Activated naive CD4-positive, alpha-beta T cell treated with anti-CD3 and anti-CD28 coated beads, Interleukin-2, amount 50 U/mL, for 16 hours (primary cell): ENCODE measurements at regions not wholly inside any gene's neighbourhood (a gene's known extent, or its start where the extent isn't known, plus 50 kb on each side); places are given as distances from the start of the nearest gene placed in this dataset.

Experiments
- DNase-seq: peaks from one replicate; pipeline ENCODE4 v3.0.0-alpha.2; 2020

DNA sequence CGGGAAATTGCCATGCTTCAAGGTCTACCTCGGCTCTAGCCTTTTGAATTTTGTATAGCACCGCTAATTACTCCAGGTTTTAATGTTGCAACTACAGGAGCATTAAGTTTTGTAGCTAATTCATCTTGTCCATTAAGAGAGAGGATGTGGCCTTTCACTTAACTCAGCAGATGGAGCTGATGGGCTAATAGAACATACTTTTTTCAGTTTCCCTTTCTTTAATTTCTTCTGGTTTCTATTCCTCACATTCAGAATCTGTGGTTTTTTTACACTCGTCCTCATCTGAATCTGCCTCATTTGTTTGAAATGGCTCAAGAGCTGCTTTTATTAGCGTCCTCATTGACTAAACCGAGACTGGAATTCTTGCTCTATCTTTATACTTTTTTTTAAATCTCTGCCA is 2085.7 kb upstream of the C9orf72 start:
- DNase-seq, result no peak

DNA sequence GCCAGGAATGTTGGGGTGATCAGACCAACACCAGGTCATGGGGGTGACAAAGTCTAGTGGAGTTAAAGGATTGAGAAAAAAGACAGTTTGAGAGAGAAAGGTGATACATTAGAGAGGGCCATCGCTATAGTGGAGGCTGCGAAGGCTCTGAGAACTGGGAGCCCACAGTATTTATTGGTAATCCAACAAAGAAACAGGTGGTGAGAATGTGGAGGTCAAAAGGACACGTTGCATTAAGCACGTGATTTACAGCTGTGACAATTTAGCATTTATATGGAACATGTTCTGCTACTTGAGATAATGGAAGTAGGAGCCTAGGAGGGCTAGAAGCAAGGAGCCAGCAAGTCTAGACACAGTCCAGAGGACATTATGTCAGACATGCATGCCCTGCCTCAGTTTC is 2086.5 kb upstream of the C9orf72 start:
- no peak for DNase-seq

DNA sequence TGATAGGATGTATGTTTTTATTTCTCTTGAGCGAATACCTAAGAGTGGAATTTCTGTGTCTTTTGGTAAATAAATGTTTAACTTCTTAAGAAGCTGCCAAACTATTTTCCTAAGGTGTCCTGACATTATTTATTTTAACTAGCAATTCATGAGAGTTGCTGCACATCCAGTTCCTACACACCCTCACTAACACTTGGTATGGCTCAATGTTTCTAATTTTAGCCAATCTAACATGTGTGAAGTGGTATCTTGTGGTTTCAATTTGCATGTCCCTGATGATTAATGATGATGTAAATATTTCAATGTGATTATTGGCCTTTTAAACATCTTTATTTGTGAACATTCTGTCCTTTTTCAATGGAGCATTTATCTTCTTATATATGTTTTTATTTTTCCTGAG is 2095.5 kb upstream of the C9orf72 start:
- DNase-seq, result no peak

DNA sequence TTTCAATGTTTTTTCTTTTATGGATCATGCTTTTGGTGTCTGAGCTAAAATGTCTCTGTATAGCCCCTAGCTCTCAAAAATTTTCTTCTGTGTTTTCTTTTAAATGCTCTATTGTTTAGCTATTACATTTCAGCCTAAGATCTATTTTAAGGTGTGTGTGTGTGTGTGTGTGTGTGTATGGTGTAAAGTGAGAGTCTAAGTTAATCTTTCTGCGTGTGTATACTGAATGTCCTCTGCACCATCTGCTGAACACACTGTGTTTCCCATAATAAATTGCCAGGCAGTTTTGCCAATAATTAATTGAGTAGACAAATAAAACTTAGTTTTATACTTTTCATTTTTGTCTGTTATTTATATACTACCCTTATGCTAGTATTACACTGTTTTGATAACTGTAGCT is 2096.3 kb upstream of the C9orf72 start:
- no peak for DNase-seq

DNA sequence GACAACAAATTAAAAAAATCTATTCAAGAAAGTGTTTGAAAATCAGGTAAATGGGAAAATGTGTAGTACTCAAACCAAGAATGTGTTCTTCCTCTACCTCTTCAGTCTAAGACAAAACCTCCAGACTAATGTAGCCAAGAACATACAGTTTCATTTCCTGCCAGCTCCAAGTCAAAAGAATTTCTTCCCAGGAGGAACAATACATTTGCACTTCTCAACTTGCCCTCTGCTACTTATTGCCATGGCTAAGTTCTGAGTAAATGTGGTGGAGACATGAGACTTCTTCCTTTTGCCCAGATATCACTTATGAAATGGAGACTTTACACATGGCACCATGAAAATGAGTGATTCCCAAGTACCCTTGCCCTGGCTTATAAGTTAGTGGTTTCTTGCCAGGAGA is 2112.2 kb upstream of the C9orf72 start:
- DNase-seq, result no peak

DNA sequence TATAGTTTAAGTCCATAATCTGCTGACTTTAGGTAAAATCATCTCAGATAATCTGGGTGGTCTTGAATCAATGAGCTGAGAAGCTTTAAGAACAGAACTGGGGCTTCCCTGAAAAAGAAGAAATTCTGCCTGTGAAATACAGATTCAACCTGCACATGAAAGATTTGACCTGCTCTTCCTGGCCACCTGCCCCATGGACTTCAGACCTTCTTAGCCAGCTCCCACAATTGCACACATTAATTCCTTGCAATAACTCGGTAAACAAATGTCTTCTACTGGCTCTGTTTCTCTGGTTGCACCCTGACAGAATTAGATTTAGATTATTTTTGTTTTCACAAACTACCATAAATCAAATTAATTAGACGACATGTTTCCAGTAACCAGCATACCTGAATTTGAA is 2117.9 kb upstream of the C9orf72 start:
- no peak for DNase-seq

DNA sequence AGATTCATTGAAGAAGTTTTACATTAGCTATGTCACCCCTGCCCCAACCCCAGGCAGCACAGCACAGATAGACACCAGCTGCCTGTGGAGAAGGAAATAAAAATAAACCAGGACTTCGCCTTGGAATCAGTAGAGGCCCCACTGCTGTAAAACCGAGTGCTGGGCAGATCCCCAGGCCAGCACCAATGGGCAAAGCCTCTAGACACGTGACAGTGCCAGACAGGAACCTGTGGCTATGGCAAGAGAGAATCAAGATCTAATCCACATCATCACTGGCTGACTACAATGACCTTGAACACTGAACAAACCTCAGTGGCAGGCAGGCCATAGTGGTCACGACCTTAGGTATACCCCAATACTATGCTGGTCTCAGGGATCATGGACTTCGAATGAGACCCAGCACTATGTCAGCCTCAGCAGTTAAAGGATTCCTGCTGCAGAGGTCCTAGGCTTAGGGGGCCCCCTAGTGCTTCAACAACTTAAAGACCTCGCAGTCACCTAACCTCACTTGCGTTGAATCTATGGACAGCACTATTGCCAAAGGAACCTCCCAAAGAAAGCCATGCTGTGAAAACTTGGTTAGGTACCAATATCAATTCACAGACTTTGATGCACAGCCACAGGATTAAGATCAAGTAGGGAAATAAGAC is 2118.6 kb upstream of the C9orf72 start:
- no peak for DNase-seq

DNA sequence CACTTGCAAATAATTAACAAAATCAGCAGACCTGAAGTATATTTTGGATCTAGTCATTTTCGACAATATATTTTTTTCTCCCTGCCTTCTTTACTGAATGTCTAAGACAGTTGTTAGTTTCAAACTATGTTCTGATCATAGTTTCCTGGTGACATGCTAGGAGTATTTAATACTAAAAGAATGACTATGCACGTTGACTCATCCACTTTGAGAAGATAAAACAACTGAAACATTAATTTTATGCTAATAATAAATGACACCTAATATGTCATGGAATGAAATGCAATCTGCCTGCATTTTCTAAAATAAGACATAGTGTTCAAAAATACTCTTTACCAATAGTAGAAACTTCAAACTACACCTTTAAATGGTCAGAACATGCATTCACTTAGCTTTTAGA is 2123.7 kb upstream of the C9orf72 start:
- DNase-seq, result no peak

DNA sequence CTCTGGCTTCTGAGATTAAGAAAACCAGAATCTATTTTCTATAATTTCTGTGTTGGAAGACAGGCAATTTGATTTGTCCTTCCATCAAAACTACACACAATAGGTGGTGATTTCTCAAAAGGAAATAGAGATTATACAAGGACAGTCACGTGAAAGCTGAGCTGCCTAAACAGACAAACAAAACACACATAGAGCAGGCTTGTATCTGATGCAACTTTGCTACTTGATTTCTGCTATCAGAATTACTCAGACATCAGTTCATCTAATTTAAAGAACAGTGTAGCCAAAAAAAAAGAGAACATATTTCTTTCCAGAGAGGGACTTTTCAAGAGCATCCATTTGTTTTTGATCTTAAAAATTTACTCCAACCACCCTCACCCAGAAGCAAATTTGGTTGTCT is 2128.3 kb upstream of the C9orf72 start:
- no peak for DNase-seq

DNA sequence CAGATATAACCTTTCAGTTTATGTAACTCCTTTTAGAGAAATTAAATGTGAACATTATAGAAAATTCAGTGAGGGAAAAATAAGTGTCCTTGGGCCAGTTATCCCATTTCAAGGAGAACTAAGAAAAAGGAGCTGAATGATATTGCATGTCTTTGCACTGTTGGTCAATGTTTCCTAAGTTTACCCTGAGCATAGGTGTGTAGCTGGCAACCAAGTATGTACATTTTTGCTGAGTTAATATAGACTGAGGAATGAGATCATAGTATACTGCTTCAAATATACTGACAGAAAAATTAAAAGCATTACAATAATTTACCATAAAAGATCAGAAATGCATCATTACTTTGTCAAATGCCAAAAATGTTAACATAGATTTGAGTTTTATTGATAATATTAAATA is 2128.7 kb upstream of the C9orf72 start:
- DNase-seq, result no peak

DNA sequence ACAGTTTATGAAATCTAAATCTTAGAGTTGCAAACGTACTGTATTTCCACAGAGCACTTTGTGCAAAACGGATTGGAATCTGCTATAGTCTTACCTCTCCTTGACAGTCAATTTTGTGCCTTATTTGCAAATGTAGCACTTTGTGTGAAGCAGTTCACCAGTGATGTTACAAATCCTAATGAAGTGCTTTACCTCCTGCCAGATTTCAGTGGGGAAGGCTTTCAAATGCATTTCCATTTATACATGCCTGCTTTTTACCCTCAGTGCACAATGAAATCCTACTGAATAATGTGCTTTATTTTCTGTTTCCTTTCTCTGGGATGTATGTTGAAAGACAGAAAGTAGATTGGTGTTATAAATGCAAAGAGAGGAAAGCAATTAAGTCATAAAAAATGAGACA is 2141.6 kb upstream of the C9orf72 start:
- DNase-seq, result no peak

DNA sequence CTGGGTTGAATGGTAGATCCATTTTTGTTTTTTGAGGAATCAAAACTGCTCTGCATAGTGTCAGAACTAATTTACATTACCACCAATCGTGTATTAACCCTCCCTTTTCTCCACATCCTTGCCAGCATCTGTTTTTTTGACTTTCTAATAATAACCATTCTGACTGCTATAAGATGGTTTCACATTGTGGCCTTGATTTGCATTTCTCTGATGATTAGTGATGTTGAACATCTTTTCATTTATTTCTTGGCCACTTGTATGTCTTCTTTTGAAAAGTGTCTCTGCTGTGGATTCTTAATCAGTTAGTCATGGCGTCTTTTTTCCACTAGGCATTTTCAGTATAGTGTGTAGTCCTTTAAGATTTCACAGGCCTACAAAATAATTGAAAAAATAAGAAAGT is 2144.3 kb upstream of the C9orf72 start:
- no peak for DNase-seq

DNA sequence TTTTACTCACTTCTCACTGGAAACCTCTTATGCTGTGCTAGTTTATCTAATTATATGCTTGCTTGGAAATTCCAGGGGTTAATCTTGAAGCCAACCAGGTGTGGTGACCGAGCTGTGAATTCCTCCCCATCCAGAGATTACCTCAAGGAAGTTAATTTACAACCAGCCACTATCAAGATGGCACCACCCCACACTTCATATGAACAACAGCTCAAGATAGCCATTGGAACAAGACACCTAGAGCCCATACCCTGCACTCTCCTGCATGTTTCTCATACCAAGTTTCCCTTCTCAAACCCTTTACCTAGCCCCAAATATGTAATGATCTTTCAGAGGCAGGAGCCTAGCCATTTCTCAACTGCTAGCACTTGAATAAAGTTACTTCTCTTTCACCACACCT is 2156.9 kb upstream of the C9orf72 start:
- no peak for DNase-seq

DNA sequence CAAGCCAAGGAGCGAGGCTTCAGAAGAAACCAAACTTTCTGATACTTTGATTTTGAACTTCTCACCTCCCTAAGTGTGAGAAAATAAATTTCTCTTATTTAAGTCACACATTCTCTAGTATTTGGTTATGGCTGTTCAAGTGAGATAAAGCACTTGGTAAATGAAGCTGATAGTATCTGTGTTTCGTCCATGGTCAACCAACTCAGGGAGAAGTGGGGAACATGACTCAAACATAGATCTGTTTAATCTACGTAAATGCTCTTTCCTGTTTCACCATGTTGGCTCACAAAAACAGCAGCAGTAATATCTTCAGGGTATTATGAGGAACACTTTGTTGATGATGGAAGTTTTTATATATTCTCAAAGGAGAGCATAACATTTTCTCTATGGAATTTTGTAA is 2167.2 kb upstream of the C9orf72 start:
- DNase-seq, result no peak

DNA sequence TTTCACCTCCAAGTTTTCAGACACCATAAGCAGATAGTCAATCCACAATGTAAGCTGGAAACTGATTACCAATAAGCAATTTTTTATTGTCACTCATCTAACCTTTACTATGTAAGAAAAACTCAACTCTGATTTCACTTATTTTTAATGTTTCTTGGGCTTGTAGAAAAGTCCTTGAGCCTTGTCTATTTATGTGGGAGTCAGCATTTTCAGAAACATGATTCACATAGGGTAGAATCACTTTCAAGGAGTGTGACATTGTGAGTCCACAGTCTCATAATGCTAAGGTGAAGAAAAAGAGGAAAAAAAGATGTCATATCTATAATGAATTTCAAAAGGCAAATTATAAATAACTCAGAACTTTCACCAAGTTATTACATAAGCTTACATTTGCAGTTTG is 2167.9 kb upstream of the C9orf72 start:
- DNase-seq, result no peak

DNA sequence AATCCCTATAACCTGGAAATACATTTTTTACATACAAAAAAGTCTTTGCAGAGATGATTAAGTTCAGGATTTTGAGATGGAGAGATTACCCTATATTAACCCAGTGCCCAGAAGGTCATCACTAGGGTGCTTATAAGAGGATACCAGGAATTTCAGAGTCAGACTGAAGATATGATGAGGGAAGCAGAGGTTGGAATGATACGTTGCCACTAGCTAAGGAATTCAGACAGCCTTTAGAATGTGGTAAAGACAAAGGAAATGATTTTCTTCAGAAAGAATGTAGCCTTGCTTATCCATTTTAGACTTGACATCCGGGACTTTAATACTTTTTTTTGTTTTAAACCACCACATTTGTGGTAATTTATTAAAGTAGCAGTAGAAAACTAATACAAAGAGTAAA is 2176.8 kb upstream of the C9orf72 start:
- DNase-seq, result no peak

DNA sequence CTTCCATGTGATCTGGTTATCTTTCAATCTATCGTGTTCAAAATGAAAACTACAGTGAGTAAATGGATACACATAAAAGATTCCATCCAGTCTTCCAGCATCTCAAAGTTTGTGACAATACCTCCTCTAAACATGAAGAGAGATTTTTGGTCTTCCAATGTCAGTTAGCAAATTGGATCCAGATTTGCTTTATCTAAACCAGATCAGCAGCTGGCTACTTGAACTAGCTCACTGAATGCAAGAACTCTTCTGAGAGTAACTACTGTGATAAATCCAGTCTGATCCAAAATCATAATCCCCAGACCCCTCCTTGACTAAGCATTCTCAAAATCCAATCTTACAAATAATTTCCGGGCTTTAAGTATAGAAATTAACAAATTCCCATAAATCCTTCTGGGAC is 2177.9 kb upstream of the C9orf72 start:
- no peak for DNase-seq

DNA sequence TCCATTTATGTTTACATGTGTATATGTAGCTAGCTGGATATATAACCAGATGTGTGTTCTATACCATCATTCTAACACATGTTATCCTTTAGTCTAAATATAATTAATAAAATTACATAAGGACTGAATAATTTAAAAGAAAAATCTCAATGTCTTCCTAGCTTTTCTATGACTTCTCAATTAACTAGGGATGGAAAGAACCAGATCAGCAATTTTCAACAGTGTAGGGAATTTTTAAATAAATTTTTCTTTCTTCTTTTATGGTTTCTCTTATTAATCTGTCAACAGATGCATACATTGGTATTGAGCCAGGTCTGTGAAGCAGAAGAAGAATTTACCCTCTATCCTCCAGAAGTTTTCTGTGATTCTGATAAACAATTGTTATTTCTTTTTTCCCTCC is 2180.4 kb upstream of the C9orf72 start:
- no peak for DNase-seq

DNA sequence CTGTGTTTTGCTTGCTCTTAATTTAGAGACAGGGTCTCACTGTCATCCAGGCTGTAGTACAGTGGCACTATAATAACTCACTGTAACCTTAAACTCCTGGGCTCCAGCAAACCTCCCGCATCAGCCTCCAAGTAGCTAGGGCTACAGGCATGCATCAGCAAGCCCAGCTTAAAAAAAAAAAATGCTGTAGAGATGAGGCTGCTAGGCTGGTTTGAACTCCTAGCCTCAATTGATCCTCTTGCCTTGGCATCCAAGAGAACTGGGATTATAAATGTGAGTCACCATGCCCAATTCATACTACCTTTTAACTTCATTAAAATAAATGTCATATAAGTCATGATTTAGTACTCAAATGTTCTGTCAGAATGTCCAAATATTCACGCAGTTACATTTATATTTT is 2195.7 kb upstream of the C9orf72 start:
- DNase-seq, result no peak

DNA sequence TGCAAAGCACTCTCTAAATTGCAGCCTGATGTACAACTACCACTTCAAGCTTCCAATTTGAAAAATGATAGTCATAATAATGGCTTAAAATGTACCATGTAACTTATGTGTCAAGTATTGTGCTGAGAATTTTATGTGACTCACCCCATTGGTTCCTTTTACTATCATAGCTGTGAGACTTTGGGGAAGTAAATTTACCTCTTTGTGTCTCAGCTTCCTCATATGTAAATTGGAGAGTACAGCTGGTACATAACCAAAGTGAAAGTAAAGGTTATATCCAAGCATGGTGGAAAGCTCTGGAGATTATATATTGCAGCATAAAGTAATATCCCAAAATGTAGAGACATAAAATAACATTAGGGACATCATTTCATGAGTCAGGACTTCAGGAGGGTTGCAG is 2200.4 kb upstream of the C9orf72 start:
- no peak for DNase-seq

DNA sequence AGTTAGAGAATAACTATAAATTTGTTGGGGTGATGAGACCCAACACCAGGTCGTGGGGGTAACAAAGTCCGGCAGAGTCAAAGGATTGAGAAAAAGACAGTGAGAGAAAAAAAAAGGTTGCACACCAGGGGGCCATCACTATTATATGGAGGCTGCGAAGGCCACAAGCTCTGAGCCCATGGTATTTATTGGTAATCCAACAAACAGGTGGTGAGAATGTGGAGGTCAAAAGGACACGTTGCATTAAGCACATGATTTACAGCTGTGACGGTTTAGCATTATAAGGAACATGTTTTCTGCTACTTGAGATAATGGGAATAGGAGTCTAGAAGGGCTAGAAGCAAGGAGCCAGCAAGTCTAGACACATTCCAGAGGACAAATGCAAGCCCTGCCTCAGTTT is 2202.2 kb upstream of the C9orf72 start:
- no peak for DNase-seq

DNA sequence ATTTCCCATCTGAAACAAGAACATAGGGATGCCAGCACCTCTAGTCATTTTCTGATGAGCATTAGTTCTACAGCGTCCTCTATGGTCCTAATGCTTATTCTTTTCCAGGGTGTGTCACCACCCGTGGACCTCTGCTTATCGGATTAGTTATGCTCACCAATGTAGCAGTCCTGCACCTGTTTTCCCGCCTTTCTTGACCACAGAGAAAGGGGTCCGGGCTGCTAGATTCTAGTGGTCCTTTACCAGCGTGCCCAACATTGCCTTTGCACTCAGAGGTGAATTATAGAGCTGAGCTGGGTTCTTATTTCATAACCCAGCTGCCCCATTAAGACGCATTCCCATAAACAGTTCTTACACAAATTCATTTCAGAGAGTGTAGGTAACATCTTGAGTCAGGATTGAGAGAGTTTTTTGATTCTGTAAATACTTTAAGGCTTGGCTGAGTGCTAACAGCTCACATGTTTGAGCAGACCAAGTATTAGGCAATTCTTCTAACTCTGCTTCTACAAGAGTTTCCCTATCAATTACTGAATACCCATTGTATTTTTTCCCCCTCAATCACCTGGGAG is 2205.1 kb upstream of the C9orf72 start:
- no peak for DNase-seq

DNA sequence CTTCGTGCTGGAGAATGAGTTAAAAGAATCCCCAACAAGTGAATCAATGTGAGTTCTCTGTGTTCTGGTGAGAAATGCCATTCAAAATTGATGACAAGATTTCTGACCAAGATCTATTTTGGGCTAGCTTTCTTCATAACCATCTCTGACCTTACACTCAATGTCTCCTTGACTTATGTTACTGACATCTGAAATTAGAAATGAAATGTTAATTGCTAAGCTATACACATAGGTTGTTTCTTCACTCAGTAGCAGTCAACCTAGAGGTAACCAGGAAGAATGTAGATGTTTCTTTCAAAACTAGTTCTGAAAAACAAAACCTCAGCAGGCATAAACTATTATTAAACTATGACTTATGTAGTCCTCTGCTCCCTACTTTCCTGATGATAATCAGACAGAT is 2220.7 kb upstream of the C9orf72 start:
- DNase-seq, result no peak

DNA sequence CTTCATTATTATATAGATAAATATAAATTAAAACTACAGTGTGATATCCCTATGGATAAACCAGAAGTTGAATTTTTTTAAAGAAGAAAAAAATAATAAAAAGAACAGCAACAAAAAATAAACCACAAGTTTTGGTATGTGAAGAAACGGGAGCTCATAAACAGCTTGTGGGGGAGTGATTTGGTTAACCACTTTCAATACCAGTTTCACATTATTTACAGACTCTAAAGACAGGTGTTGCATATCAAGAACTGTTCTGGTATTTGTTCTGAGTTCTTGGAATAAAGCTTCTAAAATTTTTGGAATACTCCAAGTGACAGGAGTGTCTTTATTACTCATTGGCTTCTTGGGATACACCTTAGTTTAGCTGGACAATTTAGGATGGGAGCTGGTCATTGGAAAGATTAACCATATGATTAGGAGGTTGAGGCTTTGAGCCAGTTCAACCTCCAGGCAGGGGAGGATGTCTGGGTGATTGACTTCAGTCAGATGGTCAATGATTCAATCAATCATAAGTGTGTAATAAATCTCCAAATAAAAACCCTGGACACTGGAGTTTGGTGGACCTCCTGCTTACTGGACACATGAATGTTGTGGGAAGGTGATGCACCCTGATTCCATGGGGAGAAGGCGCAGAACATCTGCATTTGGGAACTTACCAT is 2223.1 kb upstream of the C9orf72 start:
- DNase-seq, result no peak

DNA sequence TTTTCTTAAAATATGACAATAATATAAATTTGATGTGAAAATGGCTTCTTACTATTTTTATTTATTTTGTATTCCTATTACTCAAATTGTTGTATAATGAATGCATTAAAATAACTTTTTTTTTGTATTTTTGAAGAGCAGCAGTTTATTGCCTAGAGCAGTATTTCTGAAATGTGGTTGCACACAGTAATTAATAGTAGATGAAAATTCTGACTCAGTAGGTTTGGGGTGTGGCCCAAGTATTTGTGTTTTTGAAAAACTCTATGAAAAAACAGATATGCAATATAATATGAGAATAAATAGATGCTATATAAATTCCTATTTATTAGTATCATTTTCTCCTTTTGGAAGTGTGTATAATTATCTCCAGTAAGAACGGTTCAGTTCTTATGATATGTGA is 2225.3 kb upstream of the C9orf72 start:
- DNase-seq, result no peak
